Stimulated activated CD8-positive, alpha-beta memory T cell treated with anti-CD3 and anti-CD28 coated beads, Interleukin-7, amount 100 ng/mL, for 48 hours (primary cell): ENCODE measurements at regions not wholly inside any gene's neighbourhood (a gene's known extent, or its start where the extent isn't known, plus 50 kb on each side); places are given as distances from the start of the nearest gene placed in this dataset.
"Not testable (repeated sequence)": the region's sequence is repeated elsewhere in the genome, so short reads cannot be mapped to it uniquely, and the experiment has no call there.

ENCODE experiments used
- DNase-seq, 2 donors: peaks; one replicate each; pipeline ENCODE4 v3.0.0-alpha.2; 2020; ENCODE audit warnings: low read depth in 1 of 2; ENCODE audit errors: extremely low read depth in 1 of 2

DNA sequence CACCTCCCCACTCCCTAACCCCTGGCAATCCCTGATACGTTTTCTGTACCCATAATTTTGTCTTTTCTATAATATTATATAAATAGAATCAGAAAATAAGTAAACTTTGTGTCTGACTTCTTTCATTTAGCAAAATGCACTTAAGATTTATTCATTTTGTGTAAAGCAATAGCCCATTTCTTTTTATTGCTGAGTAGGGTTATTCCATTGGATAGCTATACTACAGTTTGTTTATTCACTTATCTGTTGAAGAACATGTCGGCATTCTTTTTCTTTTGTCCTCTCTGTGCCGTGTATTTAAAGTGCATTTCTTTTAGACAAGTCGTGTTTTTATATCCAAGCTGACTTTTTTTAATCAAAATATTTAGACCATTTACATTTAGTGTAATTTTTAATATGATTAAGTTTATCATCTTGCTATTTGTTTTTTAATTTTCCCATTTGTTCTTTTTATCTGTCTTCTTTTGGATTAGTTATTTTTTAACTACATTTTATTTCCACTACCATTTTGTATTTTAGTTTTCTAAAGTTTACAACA, 176.4 kb upstream of the TSHZ3 start:
- DNase-seq = no peak

DNA sequence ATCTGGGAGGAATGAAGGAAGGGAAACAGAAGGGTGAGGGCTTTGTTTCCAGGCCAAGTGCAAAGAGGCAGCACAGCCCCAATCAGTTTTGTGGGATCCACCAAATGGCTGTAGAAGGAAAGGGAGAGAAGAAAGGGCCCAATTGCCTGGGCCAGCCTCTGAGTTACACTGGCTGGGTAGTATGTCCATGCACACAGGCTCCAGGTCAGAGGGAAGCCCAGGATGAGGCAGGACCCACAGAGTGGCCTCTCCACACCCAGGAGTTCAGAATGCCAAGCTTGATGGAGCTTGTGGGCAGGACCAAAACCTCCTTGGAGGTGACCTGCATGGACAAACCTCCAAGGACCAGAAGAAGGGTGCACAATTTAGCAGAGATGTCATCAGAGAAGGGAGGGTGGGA, 178.2 kb upstream of the TSHZ3 start:
- DNase-seq = no peak

DNA sequence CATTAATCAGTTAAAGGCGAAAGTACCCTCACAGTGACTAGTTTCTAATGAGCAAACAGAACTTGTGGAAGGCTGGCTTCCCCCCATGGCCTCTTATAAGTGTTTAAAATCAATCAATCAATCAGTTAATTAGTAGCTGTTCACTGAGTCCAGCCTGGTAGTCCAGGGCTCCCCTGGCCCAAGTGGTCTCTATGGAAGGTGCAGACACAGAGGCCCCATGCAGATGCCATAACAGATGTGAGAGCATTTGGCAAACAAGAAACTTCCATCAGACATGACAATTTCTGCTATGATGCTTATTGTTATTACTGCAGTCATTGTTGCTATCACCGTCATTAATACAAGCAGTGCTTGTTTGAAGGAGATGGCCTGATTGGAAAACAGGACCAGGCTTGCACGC, 179.0 kb upstream of the TSHZ3 start:
- no peak for DNase-seq

DNA sequence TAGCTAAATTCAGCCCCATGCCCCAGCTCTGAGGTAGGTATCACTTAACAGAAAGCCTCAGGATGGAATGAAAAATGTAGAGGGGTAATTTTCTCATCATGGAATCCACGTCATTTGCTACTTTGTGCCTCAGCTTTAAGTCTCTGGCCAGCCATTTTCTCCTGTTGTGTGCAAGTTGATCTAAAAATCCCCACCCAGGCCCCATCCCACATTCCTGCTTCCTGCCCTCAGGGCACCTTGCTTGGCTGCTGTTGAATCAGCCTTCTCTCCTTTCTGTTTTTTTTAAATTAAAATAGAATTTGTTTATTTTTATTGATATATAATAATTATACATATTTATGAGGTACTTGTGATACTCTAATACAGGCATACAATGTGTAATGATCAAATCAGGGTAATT, 179.9 kb upstream of the TSHZ3 start:
- DNase-seq = no peak

DNA sequence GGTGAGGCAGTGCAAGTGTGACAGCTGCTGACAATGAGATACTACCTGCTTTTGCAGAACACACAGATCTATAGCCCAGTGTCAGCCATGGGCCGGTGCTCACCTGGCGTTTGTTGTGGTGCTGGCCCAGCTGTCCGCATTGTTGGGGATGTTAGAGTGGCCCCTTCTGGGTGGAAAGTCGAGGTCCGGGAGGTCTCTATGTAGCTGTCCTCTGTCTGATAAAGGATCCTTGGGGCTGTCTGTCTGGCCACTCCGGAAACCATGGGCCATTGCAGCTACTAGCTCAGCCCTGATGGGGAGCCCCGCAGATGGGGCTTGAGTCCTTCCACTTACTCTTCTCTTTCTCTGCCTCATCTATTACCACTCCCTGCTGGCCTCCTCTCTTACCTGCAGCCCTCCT, 181.5 kb upstream of the TSHZ3 start:
- DNase-seq = no peak

DNA sequence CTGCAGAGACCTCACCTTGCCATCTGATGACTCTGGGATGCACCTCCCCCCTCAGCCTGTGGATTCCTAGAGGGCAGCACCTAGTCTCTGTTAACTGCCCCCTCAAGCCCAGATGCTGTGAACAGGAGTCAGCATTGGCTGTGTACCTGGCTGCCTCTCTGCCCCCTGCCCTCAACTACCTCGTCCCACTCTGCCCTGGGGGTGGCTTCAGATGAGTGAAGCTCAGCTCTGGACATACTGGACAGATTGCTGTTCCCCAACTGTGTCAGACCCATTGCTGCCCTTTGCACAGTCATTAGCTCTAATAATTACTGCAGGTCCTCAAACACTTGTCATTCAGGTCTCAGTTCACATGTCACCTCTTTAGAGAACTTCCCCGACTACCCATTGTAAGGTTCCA, 182.1 kb upstream of the TSHZ3 start:
- DNase-seq = no peak

DNA sequence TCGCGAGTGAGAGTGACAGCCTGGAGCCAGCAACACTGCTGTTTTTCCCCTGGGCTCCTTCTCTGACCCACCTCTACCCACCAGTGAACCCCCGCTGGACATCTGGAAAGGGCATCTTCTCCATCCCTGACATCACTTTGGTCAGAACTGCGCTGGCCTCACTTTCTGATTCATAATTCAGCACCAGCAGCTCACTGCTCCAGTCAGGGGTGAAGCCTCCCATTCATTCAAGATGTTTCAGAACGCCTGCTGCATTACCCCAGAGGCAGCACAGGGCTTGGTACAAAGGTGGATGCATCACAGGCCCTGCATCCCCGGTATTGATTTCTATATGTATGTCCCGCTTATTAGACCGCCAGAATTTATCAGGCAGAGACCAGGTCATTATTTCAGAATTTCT, 182.8 kb upstream of the TSHZ3 start:
- DNase-seq = no peak

DNA sequence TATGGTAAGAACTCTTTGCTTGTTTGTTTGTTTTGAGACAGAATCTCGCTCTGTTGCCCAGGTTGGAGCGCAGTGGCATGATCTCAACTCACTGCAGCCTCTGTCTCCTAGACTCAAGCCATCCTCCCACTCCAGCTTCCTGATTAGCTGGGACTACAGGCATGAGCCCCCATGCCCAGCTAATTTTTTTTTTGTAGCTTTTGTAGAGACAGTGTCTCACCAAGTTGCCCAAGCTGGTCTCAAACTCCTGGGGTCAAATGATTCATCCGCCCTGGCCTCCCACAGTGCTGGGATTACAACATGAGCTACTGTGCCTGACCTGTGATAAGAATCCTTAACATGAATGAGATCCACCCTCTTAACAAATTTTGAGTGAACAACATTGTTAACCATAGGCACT, 183.9 kb upstream of the TSHZ3 start:
- DNase-seq = no peak

DNA sequence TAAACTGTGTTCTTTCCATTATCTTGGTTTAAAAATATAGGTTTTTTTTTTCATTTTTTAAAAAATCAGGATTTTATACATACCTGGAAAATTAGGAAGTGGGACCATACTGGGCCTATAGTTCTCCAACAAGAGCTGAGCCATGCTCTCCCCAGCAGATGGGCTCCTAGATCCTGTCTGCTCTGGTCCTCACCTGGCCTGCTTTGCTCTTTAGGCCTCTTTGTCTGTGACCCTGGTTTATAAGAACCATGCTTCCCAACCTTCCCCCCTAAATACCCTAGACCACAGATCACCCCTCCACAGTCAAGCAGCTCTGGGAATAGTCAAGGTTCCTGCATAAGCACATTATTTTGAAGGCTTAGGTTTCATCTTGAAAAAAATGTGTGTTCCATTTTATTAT, 185.0 kb upstream of the TSHZ3 start:
- no peak for DNase-seq

DNA sequence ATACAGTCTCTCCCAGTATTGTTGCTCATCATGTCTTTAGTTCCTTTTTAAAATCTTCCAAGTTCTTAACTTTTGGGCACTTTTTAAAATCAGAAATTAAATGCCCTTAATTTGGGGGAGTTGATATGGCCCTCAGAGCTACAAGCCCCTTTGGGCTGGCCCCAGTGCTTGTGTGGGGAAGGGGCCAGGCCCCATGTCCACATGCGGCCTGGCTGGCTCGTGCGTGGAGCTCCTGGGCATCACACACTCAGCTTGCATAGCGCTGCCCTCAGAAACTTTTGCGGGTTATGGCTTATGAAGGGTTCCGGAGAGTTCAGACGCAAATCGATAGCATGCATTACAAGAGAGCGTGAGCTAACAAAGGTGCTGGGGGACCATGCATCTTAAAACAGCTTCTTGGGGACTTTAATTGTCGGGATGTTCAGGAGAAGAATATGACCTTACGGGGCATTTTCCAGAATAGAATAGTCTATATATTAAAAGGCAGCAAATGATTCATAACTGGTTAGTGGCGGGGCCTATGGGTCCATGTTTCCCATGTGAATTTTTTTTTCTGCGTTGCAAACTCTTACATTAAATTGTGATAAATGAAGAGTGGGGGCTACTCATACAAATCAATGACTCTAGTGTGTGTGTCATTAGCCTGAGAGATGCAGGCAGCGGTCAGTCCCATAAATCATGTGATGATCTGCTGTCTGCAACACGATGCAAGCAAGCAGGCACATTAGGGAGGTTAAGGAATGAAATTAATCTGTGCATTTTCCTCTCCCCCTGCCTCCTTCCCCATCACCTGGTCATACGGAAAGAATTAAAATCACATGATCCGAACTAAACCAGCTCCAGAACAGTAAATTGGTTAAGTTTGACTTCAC, 185.8 kb upstream of the TSHZ3 start:
- no peak for DNase-seq

DNA sequence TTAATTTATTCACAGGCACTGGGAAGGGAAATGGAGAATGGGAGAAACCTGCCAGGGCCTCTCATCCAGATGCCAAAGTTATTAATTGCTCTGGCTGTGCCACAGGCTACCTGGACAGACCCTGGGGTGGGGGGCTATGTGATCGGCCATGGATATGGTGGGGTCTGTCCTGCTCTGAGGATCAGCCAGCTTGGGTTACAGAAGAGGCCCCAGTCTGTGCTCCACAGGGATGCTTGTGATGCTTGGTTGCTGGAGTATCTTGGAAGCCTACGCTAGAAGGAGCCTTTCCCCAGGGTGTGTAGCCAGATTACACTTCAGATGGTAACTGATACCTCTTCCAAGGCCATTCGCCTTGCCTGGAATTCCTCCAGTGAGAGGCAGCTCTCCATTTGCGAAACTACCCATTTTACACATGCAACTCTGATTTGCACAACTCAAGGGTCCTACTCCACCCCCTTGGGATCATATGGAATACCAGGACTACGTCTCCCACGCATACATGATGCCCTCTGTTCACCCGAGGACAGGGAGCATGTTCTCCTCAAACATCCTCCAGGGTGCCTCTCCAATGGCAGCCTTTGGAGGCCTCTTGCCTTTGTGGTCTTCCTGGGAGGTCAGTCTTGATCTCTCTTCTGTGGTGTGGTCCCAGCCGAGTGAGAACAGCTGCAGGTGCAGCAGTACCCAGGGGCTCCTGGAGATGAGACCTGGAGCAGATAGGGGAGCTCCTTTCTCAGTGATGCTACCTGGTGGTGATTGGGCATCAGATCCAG, 186.6 kb upstream of the TSHZ3 start:
- no peak for DNase-seq

DNA sequence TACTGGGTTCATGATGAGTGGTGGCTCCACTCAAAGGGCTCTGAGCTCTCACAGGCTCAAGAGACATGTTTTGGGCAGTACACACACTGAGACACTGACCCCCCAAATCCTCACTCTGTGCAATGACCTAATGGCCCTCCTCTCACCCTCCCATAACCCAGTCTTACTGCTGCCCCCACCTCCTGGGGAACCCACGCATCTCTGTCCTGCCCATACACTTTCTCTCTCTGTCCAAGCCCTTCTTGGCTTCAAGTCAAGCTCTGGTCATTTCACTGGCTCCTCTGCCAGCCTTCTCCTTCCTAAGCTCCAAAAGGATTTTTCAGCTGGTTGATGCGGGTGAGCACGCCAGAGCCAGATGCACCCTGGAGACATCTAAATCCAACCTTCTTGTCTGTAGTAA, 187.9 kb upstream of the TSHZ3 start:
- DNase-seq = no peak

DNA sequence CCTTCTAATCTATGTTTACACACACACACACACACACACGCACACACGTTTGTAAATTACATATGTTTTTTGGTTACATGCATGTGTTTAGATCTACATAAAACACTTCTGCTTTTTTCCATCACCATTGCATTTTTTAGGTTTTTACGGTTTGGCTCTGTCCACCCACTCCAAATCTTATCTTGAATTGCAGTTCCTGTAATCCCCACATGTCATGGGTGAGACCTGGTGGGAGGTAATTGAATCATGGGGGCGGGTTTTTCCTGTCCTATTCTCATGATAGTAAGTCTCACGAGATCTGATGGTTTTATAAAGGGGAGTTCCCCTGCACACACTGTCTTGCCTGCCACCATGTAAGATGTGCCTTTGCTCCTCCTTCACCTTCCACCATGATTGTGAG, 188.7 kb upstream of the TSHZ3 start:
- DNase-seq = not testable (repeated sequence)

DNA sequence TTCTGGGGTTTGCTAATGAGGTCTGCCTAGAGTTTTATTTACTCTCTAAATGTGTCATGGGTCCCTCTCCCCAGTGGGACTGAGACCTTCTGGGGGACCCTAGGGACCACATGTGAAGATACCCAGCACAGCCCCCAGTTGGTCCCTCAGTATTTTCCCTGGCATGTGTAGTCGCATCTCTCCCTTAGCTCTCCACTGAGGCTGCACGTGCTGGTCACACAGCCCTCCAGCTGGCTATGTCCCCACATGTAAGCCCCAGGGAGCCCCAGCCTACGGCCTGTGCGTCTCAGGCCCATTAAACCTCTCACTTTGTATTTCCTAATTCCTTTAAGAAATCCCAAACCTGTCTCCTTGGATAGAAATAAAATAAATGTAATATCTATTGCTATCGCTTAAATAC, 189.6 kb upstream of the TSHZ3 start:
- no peak for DNase-seq

DNA sequence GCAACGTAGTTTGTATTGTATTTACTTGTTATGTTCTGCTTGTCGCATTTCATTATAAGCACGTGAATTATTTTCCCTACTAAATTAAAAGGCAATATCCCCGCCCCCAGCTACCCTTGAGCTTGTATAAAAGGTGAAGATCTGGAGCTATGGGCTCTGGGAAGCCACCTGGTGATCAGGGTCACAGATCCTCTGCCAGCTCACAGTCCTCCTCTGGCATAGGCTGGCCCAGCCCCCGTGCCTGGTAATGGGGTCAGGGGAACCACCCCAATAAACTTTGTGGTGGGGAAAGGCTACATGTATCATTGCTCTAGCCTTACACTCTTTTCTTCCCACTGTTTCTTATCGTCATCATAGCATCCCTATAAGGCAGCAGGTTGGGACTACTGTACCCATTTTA, 190.2 kb upstream of the TSHZ3 start:
- no peak for DNase-seq

DNA sequence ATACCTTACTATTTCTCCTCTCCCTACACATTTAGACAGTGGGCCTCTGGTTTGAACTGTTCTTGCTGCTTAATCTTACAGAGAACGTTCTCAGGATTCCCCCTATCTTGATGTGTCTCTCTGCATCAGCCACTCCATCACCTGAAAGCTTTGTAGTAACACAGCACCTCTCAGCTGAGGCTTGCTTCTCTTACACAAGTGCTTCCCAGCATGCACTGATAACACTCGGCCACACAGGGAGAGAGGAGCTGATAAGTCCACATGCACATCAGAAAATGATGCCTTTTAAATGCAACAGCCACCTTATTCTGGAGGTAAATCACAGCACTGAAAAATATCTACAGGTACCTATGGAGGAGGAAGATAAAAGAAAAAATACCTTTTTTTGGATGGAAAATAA, 192.2 kb upstream of the TSHZ3 start:
- no peak for DNase-seq

DNA sequence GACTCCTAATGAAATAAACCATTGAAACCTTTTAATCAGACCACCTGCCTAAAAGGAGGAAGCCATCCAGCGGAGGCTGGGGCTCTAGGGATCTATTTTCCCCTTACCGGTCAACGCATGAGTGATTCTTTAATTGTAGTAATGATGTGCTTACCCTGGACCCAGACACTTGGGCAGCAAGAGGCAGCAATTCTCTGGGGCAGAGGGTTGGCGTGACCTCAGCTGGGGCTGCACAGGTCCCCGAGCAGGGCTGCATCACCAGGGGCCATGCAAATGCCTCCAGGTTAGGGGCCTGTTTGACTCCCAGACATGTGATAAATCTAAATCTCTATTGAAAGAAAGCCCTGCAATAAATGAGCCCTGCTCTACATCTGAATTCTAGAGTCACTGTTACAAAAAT, 194.2 kb upstream of the TSHZ3 start:
- DNase-seq = no peak

DNA sequence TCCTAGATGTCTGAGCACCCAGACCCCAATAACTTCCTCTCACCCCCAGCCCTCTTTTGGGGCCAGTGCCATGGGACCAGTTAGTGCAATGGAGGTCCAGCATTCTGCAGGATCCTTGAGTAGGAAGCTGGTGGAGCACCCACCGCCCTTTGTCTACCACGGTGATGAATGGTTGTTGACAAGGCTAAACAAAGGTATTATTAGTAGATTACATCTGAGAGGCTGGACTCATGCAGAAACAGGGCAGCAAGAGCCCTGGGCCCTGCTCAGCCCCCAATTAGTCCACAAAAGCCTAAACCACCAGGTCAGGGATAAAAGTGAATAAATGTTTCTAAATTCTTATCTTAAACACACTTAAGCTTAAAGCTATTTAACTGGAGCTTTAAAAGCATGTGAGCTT, 196.5 kb upstream of the TSHZ3 start:
- no peak for DNase-seq

DNA sequence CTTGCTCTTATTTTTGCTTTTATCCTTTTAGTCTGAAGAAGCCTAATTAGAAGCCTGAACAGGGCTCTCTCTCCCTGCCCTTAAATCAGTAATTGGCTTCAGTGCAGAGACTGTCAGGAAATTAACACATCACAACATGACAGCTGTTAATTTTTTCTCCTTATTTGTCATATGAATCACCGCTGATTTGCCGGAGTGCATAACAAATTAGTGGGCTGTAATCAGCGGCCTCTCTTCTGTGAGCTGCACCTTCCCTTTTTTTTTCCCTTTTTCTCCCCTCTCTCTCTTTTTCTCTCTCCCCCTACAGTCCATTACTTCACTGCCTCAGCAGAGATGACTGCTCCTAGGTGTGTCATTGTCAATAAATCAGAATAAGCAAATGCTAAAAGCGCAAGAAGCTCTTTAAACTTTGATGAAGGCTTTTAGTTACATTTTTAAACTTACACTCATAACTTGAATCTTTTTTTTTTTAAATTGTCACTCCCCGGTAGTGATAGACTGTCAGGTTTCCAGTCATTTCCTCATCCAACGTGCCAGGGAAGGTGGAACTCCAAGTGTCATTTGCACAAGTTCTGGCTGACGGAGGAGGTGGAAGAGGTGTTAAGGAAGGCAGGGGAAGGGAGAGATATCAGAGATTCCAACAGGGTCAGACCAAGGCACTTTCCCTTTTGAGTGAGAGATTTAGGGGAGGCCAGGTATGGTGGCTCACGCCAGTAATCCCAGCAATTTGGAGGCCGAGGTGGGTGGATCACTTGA, 197.1 kb upstream of the TSHZ3 start:
- DNase-seq = no peak

DNA sequence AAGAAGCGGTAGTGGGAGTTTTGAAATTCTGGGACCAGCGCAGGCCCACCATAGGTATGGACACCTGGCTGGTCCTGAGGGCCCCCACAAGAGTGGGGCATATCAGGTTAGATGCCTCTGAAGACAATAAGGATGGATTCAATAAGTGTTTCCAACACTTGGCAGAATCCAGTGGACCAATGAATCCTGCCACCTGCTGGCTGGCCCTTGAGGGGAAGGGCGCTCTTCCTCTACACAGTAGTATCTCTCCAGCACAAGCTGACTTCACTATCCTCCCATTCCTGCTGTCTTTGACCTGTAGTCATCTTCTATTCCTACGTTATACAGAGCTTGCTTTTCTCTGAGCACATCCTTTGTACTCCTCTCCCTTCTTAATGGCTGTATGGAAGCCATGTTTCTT, 199.7 kb upstream of the TSHZ3 start:
- DNase-seq = no peak

DNA sequence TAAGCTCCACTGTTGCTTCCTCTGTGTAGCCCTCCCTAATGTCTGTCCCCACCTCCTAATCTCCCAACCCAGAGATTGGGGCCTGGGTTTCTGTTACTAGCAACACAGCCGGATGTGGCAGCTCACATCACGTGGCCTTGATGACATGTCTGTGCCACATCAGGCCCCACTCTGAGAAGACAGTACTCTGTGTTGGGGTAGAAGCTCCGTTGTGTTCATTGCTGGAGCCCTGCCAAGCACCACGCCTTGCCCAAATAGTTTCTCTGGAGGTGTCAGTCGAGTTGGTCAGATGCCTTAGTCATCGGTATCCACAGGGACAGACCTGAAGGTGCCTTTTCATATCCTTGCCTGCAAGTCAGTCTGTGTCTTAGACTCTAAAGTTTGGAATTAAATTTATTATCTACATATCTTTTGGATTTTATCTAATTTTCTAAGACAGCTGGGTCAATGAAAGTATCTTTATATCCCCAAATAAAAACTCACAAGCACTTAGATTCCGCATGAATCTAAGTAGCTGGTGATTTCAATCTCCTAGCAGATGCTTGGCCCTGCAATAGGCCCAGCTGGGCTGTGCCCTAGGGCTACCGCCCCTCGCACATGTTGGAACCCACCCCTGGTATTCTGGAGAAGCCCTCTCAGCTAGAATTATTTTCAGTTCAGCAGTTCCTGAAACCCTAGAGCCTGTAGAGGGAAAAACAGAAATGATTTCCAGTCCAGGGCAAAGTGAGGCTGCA, 204.0 kb upstream of the TSHZ3 start:
- DNase-seq = no peak
